Colonic mucosa (tissue), 4 donors: ENCODE measurements at regions not wholly inside any gene's neighbourhood (a gene's known extent, or its start where the extent isn't known, plus 50 kb on each side); places are given as distances from the start of the nearest gene placed in this dataset.

Experiments
- DNase-seq: peaks from one replicate; pipeline ENCODE4 v3.0.0-alpha.2; 2020
- H3K27ac ChIP-seq: fragments of 200-600 bp; one replicate; pipeline ENCODE4 v1.8.0; 2021
- H3K27me3 ChIP-seq: fragments of 200-600 bp; one replicate; pipeline ENCODE4 v1.8.0; 2021
- H3K36me3 ChIP-seq: fragments of 200-600 bp; one replicate; pipeline ENCODE4 v1.8.0; 2021
- H3K4me1 ChIP-seq: fragments of 200-600 bp; one replicate; pipeline ENCODE4 v1.8.0; 2021; ENCODE audit warnings: mild to moderate bottlenecking
- H3K4me3 ChIP-seq: fragments of 200-600 bp; one replicate; pipeline ENCODE4 v1.8.0; 2021
- H3K9ac ChIP-seq, 2 donors: one replicate each; pipeline ENCODE4 v1.7.0; 2013; ENCODE audit warnings: control low read depth in 2 of 2, low read depth in 2 of 2, low read length in 2 of 2
- H3K9me3 ChIP-seq: fragments of 200-600 bp; one replicate; pipeline ENCODE4 v1.8.0; 2021
- CTCF ChIP-seq: fragments of 200-600 bp; IDR thresholded peaks from one replicate; pipeline ENCODE4 v1.8.0; 2022; ENCODE audit warnings: antibody characterized with exemption, mild to moderate bottlenecking
- intact Hi-C: fragments of 100-400 bp; cut with DNase I; formaldehyde crosslinking; loops from one replicate; pipeline ENCODE4 v1.14.1; 2022
- donor health status: healthy.
- donor health status: DM: no; HTN: no; CAD: no.
- donor health status: DM: no; HTN: no; CAD: no.

GRCh38 chr2:150046211-150046610 is 441.3 kb downstream of the RND3 start:
- H3K9ac ChIP-seq: no peak overlapping the region
- intact Hi-C loops: no loop called here
- DNase-seq: no peak
- H3K4me3 ChIP-seq: no peak overlapping the region
- no peak for TF ChIP-seq CTCF
- no peaks in the 10 kb centered on the region for H3K4me1 ChIP-seq
- H3K9me3 ChIP-seq: no peaks in the 10 kb centered on the region
- no peaks in the 10 kb centered on the region for H3K36me3 ChIP-seq
- H3K27me3 ChIP-seq: no peaks in the 10 kb centered on the region
- no peak overlapping the region for H3K27ac ChIP-seq

GRCh38 chr2:150045601-150046000 is 441.9 kb downstream of the RND3 start:
- Histone ChIP-seq H3K4me3 (no peak overlapping the region), H3K9me3 (no peaks in the 10 kb centered on the region), H3K4me1 (no peaks in the 10 kb centered on the region), H3K9ac (no peak overlapping the region), H3K36me3 (no peaks in the 10 kb centered on the region), H3K27me3 (no peaks in the 10 kb centered on the region), H3K27ac (no peak overlapping the region)
- TF ChIP-seq CTCF: no peak
- no peak for DNase-seq
- intact Hi-C loops: no loop called here

GRCh38 chr2:150043172-150043500 is 444.3 kb downstream of the RND3 start:
- no peaks in the 10 kb centered on the region for H3K36me3 ChIP-seq
- intact Hi-C loops: no loop called here
- H3K9ac ChIP-seq: no peak overlapping the region
- no peak overlapping the region for H3K27ac ChIP-seq
- H3K4me1 ChIP-seq: no peaks in the 10 kb centered on the region
- H3K9me3 ChIP-seq: no peaks in the 10 kb centered on the region
- H3K4me3 ChIP-seq: no peak overlapping the region
- H3K27me3 ChIP-seq: no peaks in the 10 kb centered on the region
- no peak for TF ChIP-seq CTCF
- DNase-seq: no peak

GRCh38 chr2:150042500-150043171 is 444.8 kb downstream of the RND3 start:
- H3K9me3 ChIP-seq: no peaks in the 10 kb centered on the region
- H3K4me3 ChIP-seq: no peak overlapping the region
- intact Hi-C loops: no loop called here
- H3K36me3 ChIP-seq: no peaks in the 10 kb centered on the region
- no peaks in the 10 kb centered on the region for H3K27me3 ChIP-seq
- no peaks in the 10 kb centered on the region for H3K4me1 ChIP-seq
- DNase-seq: no peak
- no peak overlapping the region for H3K9ac ChIP-seq
- TF ChIP-seq CTCF: no peak
- H3K27ac ChIP-seq: no peak overlapping the region

GRCh38 chr2:150041722-150042425 is 445.6 kb downstream of the RND3 start:
- no peak for DNase-seq
- no peaks in the 10 kb centered on the region for H3K36me3 ChIP-seq
- no peak overlapping the region for H3K27ac ChIP-seq
- no peaks in the 10 kb centered on the region for H3K9me3 ChIP-seq
- H3K4me1 ChIP-seq: no peaks in the 10 kb centered on the region
- TF ChIP-seq CTCF: no peak
- H3K9ac ChIP-seq: no peak overlapping the region
- no peak overlapping the region for H3K4me3 ChIP-seq
- no peaks in the 10 kb centered on the region for H3K27me3 ChIP-seq
- intact Hi-C loops: no loop called here
